Immature natural killer cell (primary cell): ENCODE measurements at regions not wholly inside any gene's neighbourhood (a gene's known extent, or its start where the extent isn't known, plus 50 kb on each side); places are given as distances from the start of the nearest gene placed in this dataset.
"Not testable (repeated sequence)": the region's sequence is repeated elsewhere in the genome, so short reads cannot be mapped to it uniquely, and the experiment has no call there.

Experiments used
- DNase-seq, 3 donors: peaks; one replicate each; pipeline ENCODE4 v3.0.0; 2022; ENCODE audit warnings: mixed read lengths in 1 of 3
- H3K27ac Mint-ChIP-seq, 6 donors: one replicate each; pipeline ENCODE4 v1.8.0; 2020; ENCODE audit warnings: mixed read lengths in 6 of 6, mild to moderate bottlenecking in 5 of 6, inconsistent platforms in 4 of 6, moderate library complexity in 3 of 6
- H3K27me3 Mint-ChIP-seq, 3 donors: one replicate each; pipeline ENCODE4 v1.8.0; 2020 to 2021; ENCODE audit warnings: low read depth in 3 of 3, mild to moderate bottlenecking in 3 of 3, mixed read lengths in 3 of 3, moderate library complexity in 3 of 3, inconsistent platforms in 1 of 3
- H3K36me3 Mint-ChIP-seq, 3 donors: one replicate each; pipeline ENCODE4 v1.8.0; 2020; ENCODE audit warnings: mixed read lengths in 3 of 3, inconsistent platforms in 2 of 3, mild to moderate bottlenecking in 2 of 3
- H3K4me1 Mint-ChIP-seq, 2 donors: one replicate each; pipeline ENCODE4 v1.8.0; 2020; ENCODE audit warnings: inconsistent platforms in 2 of 2, mild to moderate bottlenecking in 2 of 2, mixed read lengths in 2 of 2, moderate library complexity in 1 of 2
- H3K4me3 Mint-ChIP-seq, 5 donors: one replicate each; pipeline ENCODE4 v1.8.0; 2020; ENCODE audit warnings: mild to moderate bottlenecking in 5 of 5, mixed read lengths in 5 of 5, inconsistent platforms in 3 of 5, moderate library complexity in 3 of 5
- H3K9me3 Mint-ChIP-seq, 6 donors: one replicate each; pipeline ENCODE4 v1.8.0; 2020; ENCODE audit warnings: mild to moderate bottlenecking in 6 of 6, mixed read lengths in 6 of 6, inconsistent platforms in 4 of 6, moderate library complexity in 3 of 6

DNA sequence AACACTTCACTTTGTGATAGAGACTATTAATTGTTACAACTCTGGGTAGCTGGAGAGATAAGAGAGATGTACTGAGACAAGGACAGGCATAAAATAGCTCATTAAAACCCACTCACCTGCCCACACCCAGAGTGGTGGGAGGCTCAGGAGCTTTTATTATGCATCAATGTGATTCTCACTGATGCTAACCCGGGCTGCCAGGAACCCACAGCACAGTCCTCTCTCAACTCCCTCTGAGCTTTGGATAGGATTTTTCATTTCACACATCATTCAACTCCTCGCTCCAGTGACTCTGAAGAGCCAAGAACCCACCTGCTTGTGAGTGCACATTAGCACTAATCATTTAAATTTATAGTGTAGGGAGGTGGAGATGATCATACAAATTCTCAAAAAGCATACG, 827.9 kb downstream of the FLRT2 start:
- H3K36me3 Mint-ChIP-seq: no peaks in the 10 kb centered on the region
- peaks cover 0 to 6% of the 10 kb centered on the region in 2 donors for H3K4me1 Mint-ChIP-seq

DNA sequence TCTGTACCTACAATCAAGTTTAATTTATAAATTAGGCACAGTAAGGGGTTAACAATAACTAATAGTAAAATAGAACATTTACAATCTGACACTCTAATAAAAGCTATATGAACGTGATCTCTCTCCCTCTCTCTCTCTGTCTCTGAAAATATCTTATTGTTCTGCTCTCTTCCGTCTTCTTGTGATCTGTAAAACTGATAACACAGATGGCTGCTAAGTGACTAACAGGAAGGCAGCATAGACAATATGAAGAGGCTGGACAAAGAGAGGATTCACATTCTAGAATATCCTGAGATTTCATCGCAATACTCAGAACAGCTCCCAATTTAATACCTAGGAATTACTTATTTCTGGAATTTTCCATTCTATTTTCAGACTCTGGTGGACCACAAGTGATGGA, 827.2 kb downstream of the FLRT2 start:
- Mint-ChIP-seq H3K9me3 (no peaks in the 10 kb centered on the region), H3K36me3 (no peaks in the 10 kb centered on the region), H3K4me3 (no peak overlapping the region), H3K4me1 (peaks cover 0 to 6% of the 10 kb centered on the region in 2 donors), H3K27me3 (no peaks in the 10 kb centered on the region), H3K27ac (no peak overlapping the region)
- DNase-seq: no peak

More for the DNA sequence above, 827.9 kb downstream of the FLRT2 start:
- no peaks in the 10 kb centered on the region for H3K9me3 Mint-ChIP-seq
- H3K4me3 Mint-ChIP-seq: no peak overlapping the region
- H3K27me3 Mint-ChIP-seq: no peaks in the 10 kb centered on the region
- H3K27ac Mint-ChIP-seq: no peak overlapping the region
- DNase-seq: no peak

DNA sequence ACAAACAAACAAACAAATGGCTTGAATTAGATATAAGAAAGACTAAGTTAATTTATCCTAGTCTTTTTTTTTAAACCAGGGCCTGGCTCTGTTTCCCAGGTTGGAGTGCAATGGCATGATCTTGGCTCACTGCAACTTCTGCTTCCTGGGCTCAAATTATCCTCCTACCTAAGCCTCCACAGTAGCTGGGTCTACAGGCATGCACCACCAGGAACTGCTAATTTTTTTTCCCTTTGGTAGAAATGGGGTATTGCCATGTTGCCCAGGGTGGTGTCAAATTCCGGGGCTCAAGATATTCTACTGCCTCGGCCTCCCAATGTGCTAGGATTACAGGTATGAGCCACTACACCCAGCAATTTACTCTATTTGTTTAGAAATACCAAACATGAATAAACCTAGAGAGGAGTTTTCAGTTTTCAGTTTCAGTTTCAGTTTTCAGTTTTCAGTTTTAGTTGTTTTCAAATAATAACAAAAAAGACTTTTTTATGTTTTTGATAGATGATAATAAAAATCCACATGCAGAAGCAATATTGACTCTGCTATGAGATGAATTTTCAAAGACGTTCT, 817.0 kb downstream of the FLRT2 start:
- Mint-ChIP-seq H3K36me3 (no peaks in the 10 kb centered on the region), H3K27ac (peak overlapping the region; percentile 66 to 91 (median 76)), H3K27me3 (peaks cover 0 to 1% (median 0%) of the 10 kb centered on the region in 3 donors), H3K9me3 (peaks cover 0 to 2% (median 0%) of the 10 kb centered on the region in 6 donors), H3K4me3 (peak overlapping the region; percentile 63 to 82 (median 81)), H3K4me1 (peaks cover 10% of the 10 kb centered on the region in 2 donors)
- peak in 1 of 3 donors; percentile 9 for DNase-seq

DNA sequence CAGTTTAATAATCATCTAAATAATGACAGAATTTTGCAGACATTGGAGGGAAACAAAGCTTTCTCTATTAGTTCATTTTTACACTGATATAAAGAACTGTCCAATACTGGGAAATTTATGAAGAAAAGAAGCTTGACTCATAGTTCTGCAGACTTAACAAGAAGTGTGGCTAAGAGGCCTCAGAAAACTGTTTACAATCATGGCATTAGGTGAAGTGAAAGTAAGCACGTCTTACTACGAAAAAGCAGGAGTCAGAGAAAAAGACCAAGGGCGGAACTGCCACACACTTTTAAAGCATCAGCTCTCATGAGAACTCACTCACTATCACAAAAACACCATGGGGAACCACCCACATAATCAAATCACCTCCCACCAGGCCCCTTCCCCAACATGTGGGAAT, 804.4 kb downstream of the FLRT2 start:
- Mint-ChIP-seq H3K27me3 (no peaks in the 10 kb centered on the region), H3K36me3 (no peaks in the 10 kb centered on the region), H3K4me1 (no peaks in the 10 kb centered on the region), H3K27ac (no peak overlapping the region), H3K4me3 (peak overlapping the region in 1 of 5 donors; percentile 29), H3K9me3 (peaks cover 0 to 4% (median 0%) of the 10 kb centered on the region in 6 donors)
- no peak for DNase-seq

DNA sequence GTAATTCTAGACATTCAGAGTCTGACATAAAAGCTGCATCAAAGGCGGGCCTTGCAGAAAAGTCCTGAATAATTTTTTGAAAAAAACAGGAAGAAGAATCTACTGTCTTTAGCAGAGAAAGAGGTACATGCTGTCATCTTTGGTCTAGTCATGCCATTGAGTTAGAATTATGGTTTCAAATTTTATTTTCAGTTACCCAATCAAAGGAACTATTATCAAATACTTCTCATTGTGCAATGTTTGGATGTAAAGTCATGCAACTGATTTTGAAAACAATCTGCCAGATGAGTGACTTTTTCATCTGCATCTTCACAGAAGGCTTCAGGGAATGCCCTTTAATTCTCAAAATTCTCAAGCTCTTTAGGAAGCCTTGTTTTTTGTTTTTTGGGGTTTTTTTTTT, 803.5 kb downstream of the FLRT2 start:
- Mint-ChIP-seq H3K4me1 (no peaks in the 10 kb centered on the region), H3K36me3 (no peaks in the 10 kb centered on the region), H3K27ac (no peak overlapping the region), H3K9me3 (peaks cover 0 to 4% (median 0%) of the 10 kb centered on the region in 6 donors), H3K4me3 (no peak overlapping the region), H3K27me3 (no peaks in the 10 kb centered on the region)
- DNase-seq: no peak

DNA sequence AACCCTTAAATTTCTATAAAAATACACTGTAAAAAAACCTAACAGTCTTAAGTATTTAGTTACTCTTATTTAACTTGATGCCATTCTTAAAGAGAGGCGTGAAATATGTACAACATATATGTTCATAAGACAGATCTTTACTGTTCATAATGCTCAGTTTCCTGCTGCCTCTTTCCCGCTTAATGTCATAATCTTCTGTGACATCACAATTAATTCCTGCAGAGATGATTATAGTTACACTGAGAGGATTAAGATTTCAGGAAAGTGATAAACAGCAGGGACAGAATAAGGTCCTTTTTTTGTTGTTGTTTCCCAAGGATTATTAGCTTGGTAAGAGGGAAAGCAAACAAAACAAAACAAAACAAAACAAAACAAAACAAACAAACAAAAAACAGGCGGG, 801.4 kb downstream of the FLRT2 start:
- Mint-ChIP-seq H3K27ac (no peak overlapping the region), H3K4me1 (no peaks in the 10 kb centered on the region), H3K27me3 (no peaks in the 10 kb centered on the region), H3K36me3 (no peaks in the 10 kb centered on the region), H3K9me3 (peaks cover 0 to 11% (median 0%) of the 10 kb centered on the region in 6 donors), H3K4me3 (no peak overlapping the region)
- no peak for DNase-seq

DNA sequence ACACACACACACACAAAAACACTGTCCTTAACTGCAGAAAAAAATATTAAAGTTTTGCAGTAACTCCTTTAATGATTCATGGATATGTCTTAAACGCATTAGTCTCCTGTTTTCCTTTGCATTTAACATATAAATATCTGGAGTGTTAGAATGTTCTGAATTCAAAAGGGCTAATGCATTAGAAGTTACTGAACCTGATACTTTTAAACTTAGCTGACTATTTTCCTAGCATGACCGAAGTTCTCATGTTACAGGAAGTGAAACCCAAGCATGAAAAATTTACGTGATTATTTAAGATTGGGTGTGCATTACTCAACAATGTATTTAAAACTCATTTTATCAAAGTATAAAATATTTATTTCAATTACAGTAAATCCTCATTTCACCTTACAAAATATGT, 791.2 kb downstream of the FLRT2 start:
- Mint-ChIP-seq H3K27me3 (peaks cover 0 to 2% (median 2%) of the 10 kb centered on the region in 3 donors), H3K9me3 (peaks cover 0 to 5% (median 0%) of the 10 kb centered on the region in 6 donors), H3K4me3 (no peak overlapping the region), H3K36me3 (peaks cover 0 to 3% (median 0%) of the 10 kb centered on the region in 3 donors), H3K4me1 (peaks cover 0 to 15% of the 10 kb centered on the region in 2 donors), H3K27ac (no peak overlapping the region)
- DNase-seq: no peak

DNA sequence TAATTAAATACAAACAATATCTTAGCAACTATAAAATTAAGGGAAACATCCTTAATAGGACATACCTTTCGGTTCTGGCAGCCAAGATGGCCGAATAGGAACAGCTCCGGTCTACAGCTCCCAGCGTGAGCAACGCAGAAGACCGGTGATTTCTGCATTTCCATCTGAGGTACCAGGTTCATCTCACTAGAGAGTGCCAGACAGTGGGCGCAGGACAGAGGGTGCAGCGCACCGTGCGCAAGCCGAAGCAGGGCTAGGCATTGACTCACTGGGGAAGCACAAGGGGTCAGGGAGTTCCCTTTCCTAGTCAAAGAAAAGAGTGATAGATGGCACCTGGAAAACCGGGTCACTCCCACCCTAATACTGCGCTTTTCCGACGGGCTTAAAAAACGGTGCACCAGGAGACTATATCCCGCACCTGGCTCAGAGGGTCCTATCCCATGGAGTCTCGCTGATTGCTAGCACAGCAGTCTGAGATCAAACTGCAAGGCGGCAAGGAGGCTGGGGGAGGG, 782.3 kb downstream of the FLRT2 start:
- not testable (repeated sequence) for H3K27ac Mint-ChIP-seq, H3K9me3 Mint-ChIP-seq, DNase-seq, H3K4me3 Mint-ChIP-seq, H3K4me1 Mint-ChIP-seq, H3K36me3 Mint-ChIP-seq, H3K27me3 Mint-ChIP-seq

DNA sequence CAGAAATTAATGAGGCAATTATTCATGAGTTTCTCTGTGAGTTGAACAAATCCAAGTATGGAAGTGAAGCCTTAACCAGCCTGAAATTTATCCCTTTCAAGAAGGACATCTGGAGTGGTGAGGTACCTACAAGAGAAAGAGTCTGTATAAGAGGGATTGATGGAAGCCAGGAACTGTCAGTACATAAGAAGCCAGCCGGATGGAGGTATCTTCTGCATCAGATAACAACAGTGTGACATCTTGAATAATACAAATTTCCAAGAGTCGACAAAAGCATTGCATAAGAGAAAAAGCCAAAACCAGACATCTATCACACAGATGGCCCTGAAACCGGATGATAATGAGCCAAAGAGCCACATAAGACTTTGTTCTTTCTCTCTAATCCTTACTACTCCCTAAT, 781.2 kb downstream of the FLRT2 start:
- Mint-ChIP-seq H3K9me3 (peaks cover 0 to 13% (median 2%) of the 10 kb centered on the region in 6 donors), H3K4me1 (no peaks in the 10 kb centered on the region), H3K36me3 (no peaks in the 10 kb centered on the region), H3K27me3 (peaks cover 0 to 2% (median 0%) of the 10 kb centered on the region in 3 donors), H3K27ac (no peak overlapping the region), H3K4me3 (no peak overlapping the region)
- no peak for DNase-seq

DNA sequence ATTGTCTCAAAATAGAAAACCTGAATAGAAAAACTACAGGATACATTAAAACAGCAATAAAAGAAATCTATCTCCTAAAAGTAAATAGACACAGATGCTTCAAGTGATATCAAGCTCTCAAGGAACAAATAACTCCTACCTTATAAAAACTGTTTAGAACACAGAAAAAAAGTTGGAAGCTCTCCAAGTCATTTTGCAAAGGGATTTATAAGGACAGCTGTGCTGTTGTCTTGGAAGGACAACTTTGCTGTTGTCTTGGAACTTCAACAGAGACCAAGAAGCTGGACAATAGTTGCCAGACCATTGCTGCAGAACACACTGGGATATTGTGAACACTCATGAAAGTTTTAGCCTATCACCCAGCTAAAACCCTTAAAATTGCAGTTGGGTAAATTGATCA, 780.7 kb downstream of the FLRT2 start:
- peaks cover 0 to 15% (median 2%) of the 10 kb centered on the region in 6 donors for H3K9me3 Mint-ChIP-seq
- H3K27ac Mint-ChIP-seq: no peak overlapping the region
- H3K4me1 Mint-ChIP-seq: no peaks in the 10 kb centered on the region
- no peak overlapping the region for H3K4me3 Mint-ChIP-seq
- no peak for DNase-seq
- H3K27me3 Mint-ChIP-seq: peaks cover 0 to 2% (median 0%) of the 10 kb centered on the region in 3 donors
- H3K36me3 Mint-ChIP-seq: no peaks in the 10 kb centered on the region

DNA sequence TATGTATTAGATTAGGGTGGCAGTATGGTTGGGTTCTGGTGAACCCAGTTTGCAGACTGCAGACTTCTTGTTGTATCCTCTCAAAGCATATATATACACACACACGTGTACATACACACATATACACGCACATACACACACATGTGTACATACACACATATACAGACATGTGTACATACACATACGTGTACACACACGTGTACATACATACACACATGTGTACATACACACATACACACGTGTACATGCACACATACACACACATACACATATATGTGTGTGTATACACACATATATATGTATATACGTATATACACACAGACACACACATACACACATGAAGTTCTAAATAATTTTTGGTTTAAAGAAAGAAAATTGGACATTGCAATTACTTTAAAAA, 780.2 kb downstream of the FLRT2 start:
- Mint-ChIP-seq H3K27me3 (peaks cover 0 to 2% (median 0%) of the 10 kb centered on the region in 3 donors), H3K27ac (no peak overlapping the region), H3K9me3 (peaks cover 0 to 15% (median 2%) of the 10 kb centered on the region in 6 donors), H3K4me1 (no peaks in the 10 kb centered on the region), H3K4me3 (no peak overlapping the region), H3K36me3 (no peaks in the 10 kb centered on the region)
- no peak for DNase-seq

DNA sequence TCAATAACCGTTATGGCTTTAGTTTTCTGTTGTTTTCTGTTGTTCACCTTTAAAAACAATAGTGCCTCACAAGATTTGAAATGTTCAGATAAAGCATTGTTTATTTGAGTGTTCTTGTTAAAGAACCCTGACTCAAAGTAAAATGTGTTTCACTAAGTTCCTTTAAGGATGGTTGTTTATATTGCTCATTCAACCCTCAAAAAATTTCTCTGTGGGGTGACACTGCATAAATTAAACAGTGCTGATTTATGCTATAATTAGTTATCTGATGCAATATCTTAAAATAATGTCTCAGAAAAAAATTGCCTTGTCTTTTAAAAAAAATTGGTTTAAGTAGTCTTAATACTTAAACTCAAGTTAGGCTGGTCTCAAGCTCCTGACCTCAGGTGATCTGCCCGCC, 775.1 kb downstream of the FLRT2 start:
- Mint-ChIP-seq H3K36me3 (peaks cover 0 to 4% (median 0%) of the 10 kb centered on the region in 3 donors), H3K4me3 (no peak overlapping the region), H3K9me3 (peaks cover 0 to 5% (median 2%) of the 10 kb centered on the region in 6 donors), H3K27me3 (peaks cover 0 to 2% (median 0%) of the 10 kb centered on the region in 3 donors), H3K4me1 (no peaks in the 10 kb centered on the region), H3K27ac (no peak overlapping the region)
- no peak for DNase-seq

DNA sequence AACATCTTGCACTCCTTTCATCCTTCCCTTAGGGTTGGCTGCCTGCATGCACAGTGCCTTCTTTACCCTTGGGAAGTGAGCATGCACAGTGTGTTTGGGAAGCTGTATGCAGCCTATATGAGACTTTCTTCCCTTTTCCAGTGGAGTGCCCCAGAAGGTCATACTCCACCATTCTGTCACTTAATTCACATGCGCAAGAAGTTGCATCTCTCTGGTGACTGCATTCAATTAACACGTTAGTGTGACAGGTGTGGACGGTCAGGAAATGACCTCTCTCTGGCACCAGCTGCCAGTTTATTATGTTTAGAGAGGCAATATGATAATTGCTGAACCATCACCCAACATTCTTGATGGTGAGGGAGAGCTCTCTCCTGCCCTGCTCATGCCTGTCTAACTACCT, 770.0 kb downstream of the FLRT2 start:
- Mint-ChIP-seq H3K27me3 (peaks cover 0 to 2% (median 0%) of the 10 kb centered on the region in 3 donors), H3K4me3 (no peak overlapping the region), H3K9me3 (peaks cover 0 to 21% (median 2%) of the 10 kb centered on the region in 6 donors), H3K4me1 (no peaks in the 10 kb centered on the region), H3K27ac (no peak overlapping the region), H3K36me3 (peaks cover 0 to 10% (median 4%) of the 10 kb centered on the region in 3 donors)
- DNase-seq: no peak

DNA sequence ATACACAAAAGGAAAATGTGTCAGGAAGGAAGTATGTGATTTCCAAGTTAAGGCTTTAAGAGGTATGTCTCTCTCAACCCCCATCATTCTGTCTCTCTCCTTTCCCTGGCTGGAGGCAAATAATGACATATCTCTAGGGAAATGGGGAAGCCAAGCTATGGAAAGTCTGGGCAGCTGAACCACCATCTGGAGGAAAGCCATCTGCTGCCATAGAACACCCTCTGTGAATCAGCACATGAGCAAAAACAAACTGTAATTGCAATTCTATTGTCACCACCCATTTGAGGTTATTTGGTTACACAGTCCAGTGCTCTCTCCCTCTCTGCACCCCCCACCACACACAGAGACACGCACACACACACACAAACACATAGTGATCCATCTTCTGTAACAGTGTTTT, 766.2 kb downstream of the FLRT2 start:
- no peak overlapping the region for H3K27ac Mint-ChIP-seq
- peaks cover 0 to 2% (median 0%) of the 10 kb centered on the region in 3 donors for H3K27me3 Mint-ChIP-seq
- DNase-seq: no peak
- peaks cover 0 to 7% (median 4%) of the 10 kb centered on the region in 3 donors for H3K36me3 Mint-ChIP-seq
- H3K4me1 Mint-ChIP-seq: no peaks in the 10 kb centered on the region
- peaks cover 0 to 25% (median 3%) of the 10 kb centered on the region in 6 donors for H3K9me3 Mint-ChIP-seq
- no peak overlapping the region for H3K4me3 Mint-ChIP-seq

DNA sequence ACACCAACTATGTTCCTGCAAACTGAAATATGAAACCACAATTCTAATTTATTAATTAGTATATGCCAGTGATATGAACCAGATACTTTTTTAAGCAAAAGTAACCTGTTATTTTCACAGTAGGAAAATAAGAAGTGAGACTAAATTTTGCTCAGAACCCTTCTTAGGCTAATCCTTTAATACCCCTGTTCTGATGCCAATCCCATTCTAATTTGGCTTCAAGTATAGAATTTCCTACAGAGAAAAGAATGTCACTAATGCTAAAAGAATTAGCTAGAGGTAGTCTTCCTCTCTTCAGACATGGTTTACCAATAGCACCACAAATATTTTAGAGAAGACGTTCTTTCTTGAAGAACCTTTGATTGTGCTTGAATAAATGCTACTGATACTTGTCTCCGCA, 758.4 kb downstream of the FLRT2 start:
- H3K4me3 Mint-ChIP-seq: no peak overlapping the region
- H3K27me3 Mint-ChIP-seq: no peaks in the 10 kb centered on the region
- DNase-seq: no peak
- peaks cover 0 to 3% (median under 1%) of the 10 kb centered on the region in 6 donors for H3K9me3 Mint-ChIP-seq
- no peaks in the 10 kb centered on the region for H3K4me1 Mint-ChIP-seq
- no peaks in the 10 kb centered on the region for H3K36me3 Mint-ChIP-seq
- no peak overlapping the region for H3K27ac Mint-ChIP-seq
